Hindlimb muscle (tissue), 1 donor: ENCODE measurements at regions not wholly inside any gene's neighbourhood (a gene's known extent, or its start where the extent isn't known, plus 50 kb on each side); places are given as distances from the start of the nearest gene placed in this dataset.
"Not testable (repeated sequence)": the region's sequence is repeated elsewhere in the genome, so short reads cannot be mapped to it uniquely, and the experiment has no call there.

Source experiments
- DNase-seq: peaks from one replicate; pipeline ENCODE4 v3.0.0-alpha.2; 2013

GRCh38 chr9:107813287-107813686 lies 323.7 kb upstream of the KLF4 start:
- no peak for DNase-seq

GRCh38 chr9:107810461-107810961 lies 320.9 kb upstream of the KLF4 start:
- DNase-seq: no peak

GRCh38 chr9:107809871-107810460 lies 320.4 kb upstream of the KLF4 start:
- DNase-seq: peak; percentile 22

GRCh38 chr9:107807183-107807582 lies 317.6 kb upstream of the KLF4 start:
- DNase-seq: no peak

- DNase-seq: no peak
Observed at GRCh38 chr9:107805201-107805600, 315.6 kb upstream of the KLF4 start.

- no peak for DNase-seq
Observed at GRCh38 chr9:107794259-107794658, 304.7 kb upstream of the KLF4 start.

- DNase-seq: no peak
Observed at GRCh38 chr9:107793541-107793940, 304.0 kb upstream of the KLF4 start.

- no peak for DNase-seq
Observed at GRCh38 chr9:107792596-107792995, 303.0 kb upstream of the KLF4 start.

- no peak for DNase-seq
Observed at GRCh38 chr9:107792006-107792405, 302.4 kb upstream of the KLF4 start.

GRCh38 chr9:107789001-107789700 lies 299.6 kb upstream of the KLF4 start:
- no peak for DNase-seq

GRCh38 chr9:107786561-107786960 lies 297.0 kb upstream of the KLF4 start:
- DNase-seq: no peak

- peak; percentile 16 for DNase-seq
Observed at GRCh38 chr9:107784235-107784958, 294.8 kb upstream of the KLF4 start.

GRCh38 chr9:107782789-107783188 lies 293.2 kb upstream of the KLF4 start:
- no peak for DNase-seq

GRCh38 chr9:107782381-107782780 lies 292.8 kb upstream of the KLF4 start:
- DNase-seq: peak; percentile 15

GRCh38 chr9:107780960-107781359 lies 291.4 kb upstream of the KLF4 start:
- no peak for DNase-seq

- no peak for DNase-seq
Observed at GRCh38 chr9:107779731-107780130, 290.2 kb upstream of the KLF4 start.

- no peak for DNase-seq
Observed at GRCh38 chr9:107778661-107779060, 289.1 kb upstream of the KLF4 start.

GRCh38 chr9:107774099-107774498 lies 284.5 kb upstream of the KLF4 start:
- not testable (repeated sequence) for DNase-seq

GRCh38 chr9:107772988-107773387 lies 283.4 kb upstream of the KLF4 start:
- DNase-seq: no peak

GRCh38 chr9:107770716-107771115 lies 281.1 kb upstream of the KLF4 start:
- no peak for DNase-seq

GRCh38 chr9:107768224-107768623 lies 278.7 kb upstream of the KLF4 start:
- no peak for DNase-seq

GRCh38 chr9:107767711-107768110 lies 278.1 kb upstream of the KLF4 start:
- DNase-seq: no peak

GRCh38 chr9:107763469-107763868 lies 273.9 kb upstream of the KLF4 start:
- DNase-seq: not testable (repeated sequence)

GRCh38 chr9:107761307-107761706 lies 271.7 kb upstream of the KLF4 start:
- DNase-seq: no peak
